Neural progenitor cell (in vitro differentiated cells): ENCODE measurements at regions not wholly inside any gene's neighbourhood (a gene's known extent, or its start where the extent isn't known, plus 50 kb on each side); places are given as distances from the start of the nearest gene placed in this dataset.

Experiments used
- EZH2 ChIP-seq: fragments of 200-600 bp; sonication (generic); IDR thresholded peaks from 2 replicates; pipeline ENCODE4 v1.6.1; 2017; ENCODE audit warnings: antibody characterized with exemption, mild to moderate bottlenecking, moderate library complexity
- EZH2phosphoT487 ChIP-seq: fragments of 200-600 bp; sonication (generic); IDR thresholded peaks from 2 replicates; pipeline ENCODE4 v1.6.1; 2017; ENCODE audit warnings: antibody characterized with exemption

GRCh38 chr14:25485381-25485780 lies 435.4 kb upstream of the STXBP6 start:
- TF ChIP-seq EZH2phosphoT487 (no peak), EZH2 (no peak)
